Gastrocnemius medialis (tissue), 4 donors: ENCODE measurements at regions not wholly inside any gene's neighbourhood (a gene's known extent, or its start where the extent isn't known, plus 50 kb on each side); places are given as distances from the start of the nearest gene placed in this dataset.

ENCODE experiments used
- POLR2A ChIP-seq, 2 donors: fragments of 450-650 bp; IDR thresholded peaks; one replicate each; pipeline ENCODE4 v1.6.1; 2017; ENCODE audit warnings: antibody characterized with exemption in 2 of 2, mild to moderate bottlenecking in 2 of 2, moderate library complexity in 2 of 2
- TF ChIP-seq, protein P1 (sequence below), 5 experiments: fragments of 450-650 bp in 3 of 5; fragments of 200-600 bp in 2 of 5; sonication (generic) in 2 of 5; IDR thresholded peaks in 4 of 5; conservative IDR thresholded peaks in 1 of 5; 1 replicate in 4 of 5; 2 replicates in 1 of 5; pipeline ENCODE4 v1.5.1; 2016 to 2019; ENCODE audit warnings: antibody characterized with exemption in 5 of 5, mild to moderate bottlenecking in 3 of 5, moderate library complexity in 3 of 5

DNA sequence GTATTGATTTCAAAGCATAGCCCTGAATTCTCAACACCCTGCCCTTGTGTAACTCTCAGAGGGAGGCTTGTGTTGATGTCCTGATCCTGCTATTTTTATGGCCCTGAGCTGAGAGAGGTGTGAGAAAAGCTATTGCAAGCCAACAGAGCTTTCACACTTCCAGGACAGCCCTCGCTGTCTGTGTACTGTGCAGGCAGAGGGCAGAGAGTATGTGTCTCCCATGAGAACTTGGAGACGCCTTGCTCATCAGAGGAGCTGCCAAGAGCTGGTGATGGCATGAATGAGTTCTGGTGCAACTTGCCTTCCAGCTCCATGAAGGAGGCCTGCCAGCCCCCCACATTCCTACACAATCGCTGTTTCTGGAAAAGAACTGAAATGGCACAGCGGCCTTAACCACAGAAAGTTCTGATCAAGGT is 144.1 kb upstream of the AJAP1 start:
- TF ChIP-seq, protein P1, sequence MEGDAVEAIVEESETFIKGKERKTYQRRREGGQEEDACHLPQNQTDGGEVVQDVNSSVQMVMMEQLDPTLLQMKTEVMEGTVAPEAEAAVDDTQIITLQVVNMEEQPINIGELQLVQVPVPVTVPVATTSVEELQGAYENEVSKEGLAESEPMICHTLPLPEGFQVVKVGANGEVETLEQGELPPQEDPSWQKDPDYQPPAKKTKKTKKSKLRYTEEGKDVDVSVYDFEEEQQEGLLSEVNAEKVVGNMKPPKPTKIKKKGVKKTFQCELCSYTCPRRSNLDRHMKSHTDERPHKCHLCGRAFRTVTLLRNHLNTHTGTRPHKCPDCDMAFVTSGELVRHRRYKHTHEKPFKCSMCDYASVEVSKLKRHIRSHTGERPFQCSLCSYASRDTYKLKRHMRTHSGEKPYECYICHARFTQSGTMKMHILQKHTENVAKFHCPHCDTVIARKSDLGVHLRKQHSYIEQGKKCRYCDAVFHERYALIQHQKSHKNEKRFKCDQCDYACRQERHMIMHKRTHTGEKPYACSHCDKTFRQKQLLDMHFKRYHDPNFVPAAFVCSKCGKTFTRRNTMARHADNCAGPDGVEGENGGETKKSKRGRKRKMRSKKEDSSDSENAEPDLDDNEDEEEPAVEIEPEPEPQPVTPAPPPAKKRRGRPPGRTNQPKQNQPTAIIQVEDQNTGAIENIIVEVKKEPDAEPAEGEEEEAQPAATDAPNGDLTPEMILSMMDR (IDR thresholded peaks at IDR 0.05 in 4 of 5, conservative IDR thresholded peaks at IDR 0.05 in 1 of 5) = no peak
- TF ChIP-seq POLR2A (IDR thresholded peaks at IDR 0.05) = no peak
